HG03521 (cell line): ENCODE measurements at regions not wholly inside any gene's neighbourhood (a gene's known extent, or its start where the extent isn't known, plus 50 kb on each side); places are given as distances from the start of the nearest gene placed in this dataset.

ENCODE experiments used
- ATAC-seq: cut with Tn5 transposase; IDR thresholded peaks from one replicate; pipeline ENCODE4 v1.9.1; 2021; ENCODE audit warnings: mild to moderate bottlenecking, moderate library complexity; ENCODE audit not compliant: unreplicated experiment

DNA sequence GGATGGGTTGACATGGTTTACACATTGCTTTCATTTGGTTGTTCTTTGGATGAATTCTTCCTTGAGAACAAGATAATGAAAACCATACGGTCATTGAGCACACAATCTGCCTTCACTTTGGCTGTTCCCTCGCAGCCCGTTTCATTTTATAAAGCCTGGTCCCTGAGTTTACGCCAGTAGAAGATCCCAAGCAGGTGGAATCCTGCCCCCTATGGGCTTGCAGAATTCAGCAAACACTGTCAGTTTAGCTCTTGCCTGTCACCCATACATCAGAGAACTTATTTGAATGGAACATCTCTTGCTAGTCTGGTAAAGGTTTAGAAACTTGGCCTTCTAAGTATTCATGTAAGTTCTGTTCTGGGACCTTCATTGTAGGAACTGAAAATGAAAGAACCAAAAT is 666.4 kb upstream of the ZEB2 start:
- no peak for ATAC-seq

- no peak for ATAC-seq
Observed at GRCh38 chr2:145185696-145186095, 665.8 kb upstream of the ZEB2 start.

DNA sequence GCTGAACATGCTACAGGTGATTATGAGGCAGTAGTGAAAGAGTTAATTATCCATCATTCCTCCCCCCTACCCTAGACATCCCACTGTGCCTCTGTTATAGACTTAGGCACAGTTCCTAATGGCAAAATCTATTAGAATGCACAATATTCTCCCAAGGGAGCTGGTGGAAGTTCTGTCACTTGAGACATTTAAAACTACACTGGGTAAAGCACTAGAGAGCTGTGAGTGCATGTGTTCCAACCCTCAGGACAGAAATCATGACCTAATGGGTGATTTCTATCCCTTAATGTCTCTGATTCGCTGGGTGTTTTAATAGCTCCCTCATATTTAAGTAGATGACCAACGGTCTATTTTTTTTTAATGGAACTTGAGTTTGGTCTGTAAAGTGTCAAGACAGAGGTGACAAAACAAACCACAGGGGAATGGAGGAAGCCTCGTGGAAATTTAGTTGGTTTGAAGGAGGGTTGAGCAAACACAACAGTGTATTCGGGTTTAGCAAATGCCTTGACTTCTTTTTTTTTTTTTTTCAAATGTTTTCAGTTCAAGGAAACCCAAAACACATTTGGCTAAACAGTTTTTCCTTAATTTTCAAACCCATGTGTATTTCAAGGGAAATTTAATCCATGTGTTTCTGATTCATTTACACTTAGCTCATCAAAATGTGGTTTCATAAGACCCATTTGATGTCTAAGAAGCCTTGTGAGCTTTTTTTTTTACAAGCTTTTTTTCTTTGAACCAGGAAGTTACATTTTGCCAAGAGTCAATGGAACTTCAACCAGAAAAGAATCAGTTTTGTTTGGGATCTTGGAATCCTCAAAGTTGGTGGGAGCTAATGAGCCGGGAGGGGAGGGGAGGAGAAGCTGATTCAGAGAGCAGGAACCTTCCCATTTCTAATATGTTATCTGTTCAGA is 665.1 kb upstream of the ZEB2 start:
- no peak for ATAC-seq

DNA sequence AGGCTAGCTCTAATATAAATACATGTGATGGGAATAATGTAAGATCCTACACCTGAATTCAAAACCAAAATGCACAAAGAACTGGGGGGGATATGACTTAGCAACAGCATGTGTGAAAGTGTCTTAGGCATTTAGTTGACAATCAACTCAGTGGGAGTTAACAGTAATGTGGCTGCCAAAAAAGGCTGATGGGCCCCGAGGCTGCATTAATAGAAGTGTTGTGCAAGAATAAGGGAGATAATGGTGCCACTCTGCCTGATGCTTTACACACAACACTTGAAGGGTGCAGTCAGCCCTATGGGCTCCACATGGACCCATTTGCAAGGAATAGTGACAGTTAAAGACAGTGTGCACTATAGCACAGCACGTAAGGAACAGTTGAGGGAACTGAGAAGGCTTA is 649.4 kb upstream of the ZEB2 start:
- no peak for ATAC-seq

- ATAC-seq: no peak
Observed at GRCh38 chr2:145168091-145168490, 648.2 kb upstream of the ZEB2 start.

- ATAC-seq: no peak
Observed at GRCh38 chr2:145166731-145167302, 646.9 kb upstream of the ZEB2 start.

DNA sequence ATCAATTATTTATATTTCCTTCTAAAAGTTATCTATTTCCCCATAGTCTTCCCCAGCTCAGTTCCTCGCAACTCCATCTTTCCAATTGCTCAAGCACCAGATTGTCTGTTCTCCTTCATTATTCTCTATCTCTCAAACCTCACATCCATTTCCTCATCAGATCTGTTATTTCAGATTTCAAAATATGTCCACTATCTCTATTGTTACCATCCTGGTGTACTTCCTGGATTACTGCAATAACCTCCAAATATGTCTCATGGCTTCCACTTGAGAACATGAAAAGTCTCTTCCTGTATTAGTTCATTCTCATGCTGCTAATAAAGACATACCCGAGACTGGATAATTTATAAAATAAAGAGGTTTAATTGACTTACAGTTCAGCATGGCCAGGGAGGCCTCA is 641.7 kb upstream of the ZEB2 start:
- no peak for ATAC-seq

GRCh38 chr2:145160855-145161254 is 640.9 kb upstream of the ZEB2 start:
- ATAC-seq: no peak

- no peak for ATAC-seq
Observed at GRCh38 chr2:145159676-145160075, 639.8 kb upstream of the ZEB2 start.

DNA sequence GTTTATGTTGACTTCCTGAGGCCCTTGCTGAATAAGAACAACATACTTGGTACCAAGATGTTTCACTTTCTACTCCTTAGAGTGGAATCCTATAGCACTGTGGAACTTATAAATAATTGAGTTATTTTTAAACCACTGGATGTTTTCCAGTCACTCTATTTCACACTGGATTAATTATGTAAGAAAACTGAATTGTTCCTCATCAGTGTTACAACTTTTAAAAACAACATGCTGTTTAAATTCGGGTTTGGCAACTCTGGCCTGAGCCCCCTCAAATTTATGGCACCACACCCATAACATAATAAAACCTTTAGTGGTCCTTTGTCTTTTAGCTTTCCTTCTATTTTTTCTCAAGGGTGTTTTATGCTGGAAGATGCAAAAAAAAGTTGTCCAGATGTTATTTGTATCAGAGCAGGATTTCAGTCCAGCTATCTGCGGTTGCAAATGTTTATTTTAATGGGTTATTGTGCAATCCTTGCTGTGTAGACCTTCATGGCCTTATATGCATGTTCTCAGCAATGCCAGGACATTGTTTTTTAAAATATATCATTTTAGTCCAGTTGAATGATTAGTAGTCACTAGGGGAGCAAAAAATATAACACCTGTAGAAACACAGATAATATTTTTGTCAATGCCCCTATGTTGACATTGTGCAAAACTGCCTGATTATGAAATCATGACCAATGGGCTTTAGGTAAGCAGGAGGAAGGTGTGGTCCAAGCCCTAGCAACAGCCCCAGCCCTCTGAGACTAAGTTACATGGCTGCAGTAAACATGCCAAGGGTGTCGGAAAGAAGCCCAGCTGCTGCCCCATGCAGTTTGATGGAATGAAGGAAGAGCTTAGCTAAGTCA is 638.0 kb upstream of the ZEB2 start:
- ATAC-seq: no peak

DNA sequence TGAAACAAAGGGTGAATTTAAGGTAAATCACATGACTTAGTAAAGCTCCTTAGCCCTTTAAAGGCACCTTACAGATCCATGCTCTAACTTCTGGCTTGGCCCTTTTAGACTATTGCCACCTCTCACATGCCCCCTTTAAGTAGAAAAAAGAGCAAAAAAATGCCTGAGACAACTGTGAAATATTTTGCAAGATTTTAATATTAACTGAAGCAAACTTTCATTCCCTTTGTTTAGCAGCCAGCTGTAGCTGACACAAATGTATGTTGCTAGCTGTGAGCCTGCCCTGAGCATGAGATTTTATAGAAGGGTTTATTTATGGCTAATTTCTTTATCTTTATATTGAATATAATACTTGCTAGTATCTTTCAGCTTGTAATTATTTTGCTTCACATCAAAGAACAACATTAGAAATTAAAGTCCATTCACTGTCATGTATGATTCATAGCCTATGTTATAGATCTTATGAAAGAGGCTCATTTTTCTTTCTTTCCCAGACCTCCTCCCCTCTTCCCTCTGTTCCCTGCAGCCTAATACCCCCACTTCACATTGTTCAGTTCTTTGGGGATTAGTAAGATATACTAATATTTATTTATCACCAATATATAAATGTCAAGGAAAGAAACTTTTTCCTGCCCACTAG is 637.2 kb upstream of the ZEB2 start:
- no peak for ATAC-seq

DNA sequence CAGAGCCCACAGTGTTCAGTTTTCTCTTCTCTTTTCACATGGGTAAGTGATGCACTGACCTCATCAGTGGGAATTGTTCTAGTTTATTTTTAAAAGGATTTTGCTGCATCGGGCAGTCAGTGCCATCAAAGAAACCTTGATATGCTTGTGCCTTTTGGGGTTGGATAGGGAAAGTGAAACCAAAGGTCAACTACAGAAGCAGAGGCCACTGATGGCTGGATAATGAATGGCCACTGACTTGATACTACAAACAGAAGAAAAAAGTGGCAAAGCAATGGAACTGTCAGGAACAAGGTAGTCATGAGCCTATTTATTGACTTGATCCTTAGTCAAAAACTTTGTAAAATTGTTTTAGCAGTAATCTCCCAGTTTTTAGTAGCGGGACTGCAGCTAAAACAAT is 636.3 kb upstream of the ZEB2 start:
- no peak for ATAC-seq

DNA sequence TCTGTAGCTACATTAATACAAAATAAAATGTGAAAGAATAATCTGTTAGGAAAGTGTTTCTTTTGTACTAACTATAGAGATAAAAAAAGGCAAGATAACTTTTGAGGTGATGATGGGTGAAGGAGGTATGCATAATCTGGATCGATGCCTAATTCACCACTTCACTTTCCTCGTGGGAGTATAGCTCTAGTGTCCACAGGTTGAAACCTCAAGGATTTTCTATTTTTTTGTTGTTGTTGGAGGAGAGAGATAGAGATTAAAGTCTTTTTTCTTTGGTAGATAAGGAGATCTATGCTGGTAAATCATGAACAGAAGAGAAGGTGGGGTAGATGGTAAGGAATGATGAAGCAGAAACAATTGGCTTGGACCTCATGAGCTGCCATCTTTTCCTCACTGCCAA is 635.3 kb upstream of the ZEB2 start:
- no peak for ATAC-seq

DNA sequence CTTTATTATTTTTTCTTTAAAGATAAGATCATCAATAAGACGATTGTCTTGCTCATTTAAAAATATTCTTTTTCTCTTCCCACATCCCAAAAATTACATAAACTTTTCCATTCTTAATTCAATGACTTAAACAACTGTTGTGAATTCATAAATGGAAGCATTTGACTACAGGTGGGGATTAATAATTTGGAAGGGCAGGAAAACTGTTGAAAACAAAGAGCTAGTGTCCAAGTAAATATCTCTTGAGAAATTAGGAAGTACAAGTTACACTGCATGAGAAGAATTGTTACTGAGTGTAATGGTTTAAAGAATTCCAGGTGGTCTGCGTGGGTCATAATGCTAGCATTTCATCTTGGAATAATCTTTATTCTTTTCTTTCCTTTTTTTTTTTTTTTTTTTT is 634.8 kb upstream of the ZEB2 start:
- no peak for ATAC-seq

- no peak for ATAC-seq
Observed at GRCh38 chr2:145146691-145147090, 626.8 kb upstream of the ZEB2 start.

DNA sequence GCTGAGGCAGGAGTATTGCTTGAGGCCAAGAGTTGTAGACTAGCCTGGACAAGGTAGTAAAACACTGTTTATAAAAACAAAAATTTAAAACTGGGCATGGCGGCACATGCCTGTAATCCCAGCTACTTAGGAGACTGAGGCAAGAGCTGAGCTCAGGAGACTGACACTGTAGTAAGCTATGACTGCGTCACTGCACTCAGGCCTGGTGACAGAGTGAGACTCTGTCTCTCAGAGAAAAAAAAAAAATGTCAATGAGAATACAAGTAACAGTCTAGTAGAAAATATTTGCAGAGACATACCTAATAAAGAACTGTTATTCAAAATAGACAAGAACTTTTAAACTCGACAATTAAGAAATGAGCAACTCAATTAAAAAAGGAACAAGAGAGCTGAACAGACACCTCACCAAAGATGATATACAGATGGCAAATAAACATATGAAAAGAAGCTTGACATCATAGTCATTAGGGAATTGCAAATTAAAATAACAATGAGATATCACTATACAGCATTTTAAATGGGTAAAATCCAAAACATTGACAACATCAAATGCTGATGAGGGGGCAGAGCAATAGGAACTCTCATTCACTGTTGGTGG is 624.3 kb upstream of the ZEB2 start:
- no peak for ATAC-seq

- no peak for ATAC-seq
Observed at GRCh38 chr2:145141981-145142380, 622.1 kb upstream of the ZEB2 start.

DNA sequence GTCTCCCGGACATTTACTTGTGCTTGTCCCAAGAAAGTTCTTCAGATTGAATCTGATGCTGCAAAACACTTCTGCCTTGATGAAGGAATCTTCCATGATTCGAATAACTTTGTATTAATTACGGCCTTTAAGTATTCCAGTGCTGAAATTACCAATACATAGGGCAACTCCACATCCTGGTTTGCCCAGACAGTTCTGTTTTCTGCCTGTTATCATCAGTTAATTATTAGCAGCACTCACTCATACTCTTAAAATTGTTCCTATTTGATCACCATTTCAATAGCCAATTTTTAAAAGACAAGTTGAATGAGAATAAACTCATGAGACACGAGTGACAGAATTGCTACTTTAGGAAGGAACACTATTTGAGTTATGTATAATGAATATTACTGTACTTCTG is 620.7 kb upstream of the ZEB2 start:
- ATAC-seq: no peak

GRCh38 chr2:145138626-145139025 is 618.7 kb upstream of the ZEB2 start:
- ATAC-seq: no peak

GRCh38 chr2:145137901-145138300 is 618.0 kb upstream of the ZEB2 start:
- no peak for ATAC-seq

- no peak for ATAC-seq
Observed at GRCh38 chr2:145137211-145137610, 617.3 kb upstream of the ZEB2 start.
